GM12878 (cell line): ENCODE measurements at regions not wholly inside any gene's neighbourhood (a gene's known extent, or its start where the extent isn't known, plus 50 kb on each side); places are given as distances from the start of the nearest gene placed in this dataset.
A peak's percentile ranks its signal among the peaks of the same experiment; 100 is the strongest.

Source experiments
- ATAC-seq: fragments of 200-7000 bp; cut with Tn5 transposase; 3 replicates; pipeline ENCODE4 v1.9.1; 2020; ENCODE audit warnings: mild to moderate bottlenecking, moderate library complexity
- BruUV-seq: library from RNA; stranded (reverse); fragments of 400-500 nt; replicated peaks from 2 replicates; lab custom pipeline; 2021; lab: Mats Ljungman, UMichigan
- CTCF ChIA-PET: fragments of 300-600 bp; sonication (Branson Sonifier 250); formaldehyde crosslinking; extraction: SDS; loops from one replicate; lab custom pipeline; 2021; ENCODE audit warnings: inconsistent platforms; lab: Yijun Ruan, JAX
- POLR2A ChIA-PET: fragments of 350-600 bp; formaldehyde crosslinking; extraction: SDS; loops from one replicate; lab custom pipeline; 2021; ENCODE audit warnings: inconsistent platforms; lab: Charles Lee
- RAD21 ChIA-PET: fragments of 300-600 bp; sonication (Branson Sonifier 250); formaldehyde crosslinking; loops from one replicate; lab custom pipeline; 2023; ENCODE audit warnings: antibody characterized with exemption; ENCODE audit not compliant: unreplicated experiment; lab: Charles Lee
- SMC1A ChIA-PET: fragments of 300-600 bp; sonication (Branson Sonifier 250); formaldehyde crosslinking; loops from one replicate; lab custom pipeline; 2023; ENCODE audit not compliant: unreplicated experiment, uncharacterized antibody; lab: Charles Lee
- DNase-seq: peaks from one replicate; pipeline ENCODE4 v3.0.0-alpha.2; 2011; ENCODE audit warnings: low read depth, low spot score
- FAIRE-seq: peaks from 3 replicates; lab custom pipeline; 2011; peaks lifted over from hg19 to GRCh38; lab: Jason Lieb, UNC
- H2AFZ ChIP-seq: 2 replicates; pipeline ENCODE4 v1.6.0; 2011; ENCODE audit warnings: low read depth, low read length, control low read depth; ENCODE audit not compliant: control insufficient read depth
- H3K27ac ChIP-seq: 2 replicates; pipeline ENCODE4 v1.5.1; 2011; ENCODE audit warnings: control low read depth; ENCODE audit not compliant: control insufficient read depth, insufficient read depth
- H3K27me3 ChIP-seq, 2 experiments: replicated peaks in 1 of 2; 2 replicates each; pipeline versions ENCODE4 v1.6.0 to v1.6.1; 2011; ENCODE audit warnings: low read length in 1 of 2; ENCODE audit not compliant: control insufficient read depth in 2 of 2, insufficient read depth in 2 of 2
- H3K36me3 ChIP-seq, 2 experiments: 2 replicates each; pipeline ENCODE4 v1.5.1; 2011; ENCODE audit warnings: low read length in 1 of 2; ENCODE audit not compliant: control insufficient read depth in 2 of 2, insufficient read depth in 2 of 2
- H3K4me1 ChIP-seq: 2 replicates; pipeline ENCODE4 v1.6.1; 2011; ENCODE audit warnings: mild to moderate bottlenecking, low read length, moderate library complexity, mixed read lengths; ENCODE audit not compliant: control insufficient read depth, insufficient read depth
- H3K4me2 ChIP-seq: 2 replicates; pipeline ENCODE4 v1.6.0; 2011; ENCODE audit warnings: control low read depth; ENCODE audit not compliant: control insufficient read depth, insufficient read depth
- H3K4me3 ChIP-seq: fragments of 200-600 bp; sonication (generic); 2 replicates; pipeline ENCODE4 v1.5.1; 2016
- H3K79me2 ChIP-seq: 2 replicates; pipeline ENCODE4 v1.6.0; 2011; ENCODE audit warnings: low read length; ENCODE audit not compliant: control insufficient read depth, insufficient read depth
- H3K9ac ChIP-seq: 2 replicates; pipeline ENCODE4 v1.8.0; 2011; ENCODE audit warnings: low read length, control low read depth, mixed read lengths; ENCODE audit not compliant: control insufficient read depth, insufficient read depth
- H3K9me3 ChIP-seq: replicated peaks from 3 replicates; pipeline ENCODE4 v1.5.1; 2011; ENCODE audit warnings: mild to moderate bottlenecking, low read length; ENCODE audit not compliant: control insufficient read depth, insufficient read depth
- H4K20me1 ChIP-seq: 2 replicates; pipeline ENCODE4 v1.6.0; 2011; ENCODE audit not compliant: control insufficient read depth, insufficient read depth
- CBX5 ChIP-seq: sonication (generic); IDR thresholded peaks from 2 replicates; pipeline ENCODE4 v1.6.1; 2016; ENCODE audit warnings: low read depth, moderate library complexity, mild to moderate bottlenecking, inconsistent platforms
- FOS ChIP-seq: IDR thresholded peaks from 3 replicates; pipeline ENCODE4 v1.6.1; 2011; ENCODE audit warnings: borderline replicate concordance; ENCODE audit not compliant: insufficient read length; ENCODE audit errors: extremely low read depth
- FOXM1 ChIP-seq: IDR thresholded peaks from 2 replicates; pipeline ENCODE4 v1.6.1; 2012; ENCODE audit warnings: low read depth, mild to moderate bottlenecking, inconsistent platforms, low read length, moderate library complexity
- MEF2A ChIP-seq: IDR thresholded peaks from 2 replicates; pipeline ENCODE4 v1.6.1; 2011; ENCODE audit warnings: low read depth, mild to moderate bottlenecking, low read length, moderate library complexity; ENCODE audit not compliant: insufficient read depth
- NFYB ChIP-seq: IDR thresholded peaks from 2 replicates; pipeline ENCODE4 v1.6.1; 2011; ENCODE audit warnings: low read depth, mild to moderate bottlenecking, low read length, improper control_type of control experiment, moderate library complexity; ENCODE audit not compliant: insufficient read depth
- RAD51 ChIP-seq: fragments of 450-650 bp; IDR thresholded peaks from 2 replicates; pipeline ENCODE4 v1.6.1; 2016; ENCODE audit warnings: moderate library complexity, mild to moderate bottlenecking, inconsistent platforms
- USF2 ChIP-seq: IDR thresholded peaks from 2 replicates; pipeline ENCODE4 v1.6.1; 2011; ENCODE audit warnings: low read depth, low read length, improper control_type of control experiment, borderline replicate concordance
- ZBED1 ChIP-seq: IDR thresholded peaks from 2 replicates; pipeline ENCODE4 v1.6.1; 2016; ENCODE audit warnings: borderline replicate concordance
- WGBS: methylation state at CpG from one replicate; pipeline ENCODE4 v1.1.6; 2016; ENCODE audit warnings: low lambda C conversion rate; ENCODE audit not compliant: insufficient replicate concordance, insufficient coverage; ENCODE audit errors: missing lambda C conversion rate; 5-methylcytosine and 5-hydroxymethylcytosine counted together
- in situ Hi-C: fragments of 300-500 bp; cut with MboI; formaldehyde crosslinking; loops from 9 replicates; pipeline ENCODE4 v1.14.3; 2018; ENCODE audit warnings: mixed read lengths
- intact Hi-C: fragments of 100-400 bp; cut with micrococcal nuclease; formaldehyde crosslinking; loops from one replicate; pipeline ENCODE4 v1.14.2; 2022; ENCODE audit not compliant: unreplicated experiment
- TF ChIP-seq, protein P1 (sequence below): fragments of 450-650 bp; IDR thresholded peaks from 2 replicates; pipeline ENCODE4 v1.6.1; 2016; ENCODE audit warnings: mild to moderate bottlenecking
- TF ChIP-seq, protein P2 (sequence below): IDR thresholded peaks from 2 replicates; pipeline ENCODE4 v1.6.1; 2011; ENCODE audit warnings: borderline replicate concordance, low read depth, mild to moderate bottlenecking, moderate library complexity, mixed read lengths, low read length; ENCODE audit not compliant: insufficient read depth; ENCODE audit errors: extremely low read length

DNA sequence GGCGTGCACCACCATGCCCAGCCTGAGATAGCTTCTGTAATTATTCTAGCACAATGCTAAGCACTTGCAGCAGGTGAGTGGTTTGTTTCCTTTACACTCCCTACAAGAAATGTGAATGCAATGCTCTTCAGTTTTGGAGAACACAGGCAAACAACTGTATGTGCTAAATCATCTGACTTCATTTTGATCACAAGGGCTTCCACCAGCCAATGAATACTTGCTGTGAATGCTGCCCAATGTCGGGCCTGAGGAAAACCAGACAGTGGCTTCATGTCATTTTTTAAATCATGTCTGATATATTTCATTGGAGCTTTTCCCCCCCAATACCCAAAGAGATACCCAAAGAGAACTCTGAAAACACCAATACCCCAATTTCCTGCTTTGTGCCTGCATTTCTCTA lies 155.6 kb upstream of the XPO1 start:
- Histone ChIP-seq H3K9ac (peak overlapping the region; percentile 86; the same call in 1 of the 2 replicates), H3K9me3 (no peaks in the 10 kb centered on the region), H3K4me3 (peak overlapping the region; percentile 79), H3K4me1 (peaks cover 4% of the 10 kb centered on the region; the same call in 1 of the 2 replicates), H3K79me2 (no peaks in the 10 kb centered on the region), H2AFZ (peak overlapping the region; percentile 80), H3K36me3 (no peaks in the 10 kb centered on the region), H3K27me3 (no peaks in the 10 kb centered on the region), H3K4me2 (peak overlapping the region; percentile 71), H4K20me1 (no peaks in the 10 kb centered on the region)
- CTCF ChIA-PET: interaction anchor here (0.9 to 1.0 kb wide), 2 partner anchors 35 to 98 kb away, joined by 3 read pairs; no protein-coding TSS in a partner anchor
- POLR2A ChIA-PET: interaction anchor here (0.5 to 1.4 kb wide), 2 partner anchors 23 to 195 kb away, joined by 4 to 7 read pairs; no protein-coding TSS in a partner anchor
- no peak for DNase-seq
- SMC1A ChIA-PET: interaction anchor here (0.6 to 1.0 kb wide), 2 partner anchors 24 to 28 kb away, joined by 3 read pairs; no protein-coding TSS in a partner anchor
- in situ Hi-C loops: no loop called here
- no peak for FAIRE-seq
- no TSS peak for BruUV-seq
- 95% methylated on average over 2 of the region's 2 CpGs for WGBS
- ATAC-seq: peak; percentile 36
- no peak for TF ChIP-seq CBX5
- TF ChIP-seq FOS: no peak
- no peak for TF ChIP-seq MEF2A
- TF ChIP-seq FOXM1: 0 out of 2 replicates have a peak, but pooled peaks have one; percentile 15
- TF ChIP-seq ZBED1: 0 out of 2 replicates have a peak, but pooled peaks have one; percentile 43
- peak; percentile 70 for TF ChIP-seq RAD51
- TF ChIP-seq, protein P1, sequence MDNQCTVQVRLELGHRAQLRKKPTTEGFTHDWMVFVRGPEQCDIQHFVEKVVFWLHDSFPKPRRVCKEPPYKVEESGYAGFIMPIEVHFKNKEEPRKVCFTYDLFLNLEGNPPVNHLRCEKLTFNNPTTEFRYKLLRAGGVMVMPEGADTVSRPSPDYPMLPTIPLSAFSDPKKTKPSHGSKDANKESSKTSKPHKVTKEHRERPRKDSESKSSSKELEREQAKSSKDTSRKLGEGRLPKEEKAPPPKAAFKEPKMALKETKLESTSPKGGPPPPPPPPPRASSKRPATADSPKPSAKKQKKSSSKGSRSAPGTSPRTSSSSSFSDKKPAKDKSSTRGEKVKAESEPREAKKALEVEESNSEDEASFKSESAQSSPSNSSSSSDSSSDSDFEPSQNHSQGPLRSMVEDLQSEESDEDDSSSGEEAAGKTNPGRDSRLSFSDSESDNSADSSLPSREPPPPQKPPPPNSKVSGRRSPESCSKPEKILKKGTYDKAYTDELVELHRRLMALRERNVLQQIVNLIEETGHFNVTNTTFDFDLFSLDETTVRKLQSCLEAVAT: no peak
- peak; percentile 81 for TF ChIP-seq NFYB
- TF ChIP-seq, protein P2, sequence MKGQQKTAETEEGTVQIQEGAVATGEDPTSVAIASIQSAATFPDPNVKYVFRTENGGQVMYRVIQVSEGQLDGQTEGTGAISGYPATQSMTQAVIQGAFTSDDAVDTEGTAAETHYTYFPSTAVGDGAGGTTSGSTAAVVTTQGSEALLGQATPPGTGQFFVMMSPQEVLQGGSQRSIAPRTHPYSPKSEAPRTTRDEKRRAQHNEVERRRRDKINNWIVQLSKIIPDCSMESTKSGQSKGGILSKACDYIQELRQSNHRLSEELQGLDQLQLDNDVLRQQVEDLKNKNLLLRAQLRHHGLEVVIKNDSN: peak; percentile 25
- peak; percentile 7; the same call in 1 of the 2 replicates for TF ChIP-seq USF2
- TF ChIP-seq, all 136 proteins: peak for 6
- RAD21 ChIA-PET: no interaction called here
- H3K27ac ChIP-seq: peak overlapping the region; percentile 71
- intact Hi-C loops: loop anchor here (1.0 to 10.0 kb wide), 3 partner anchors 22 to 191 kb away; partner anchors contain the start of gene CCT4
